ENCODE measurements at regions not wholly inside any gene's neighbourhood (a gene's known extent, or its start where the extent isn't known, plus 50 kb on each side); places are given as distances from the start of the nearest gene placed in this dataset.
A peak's percentile ranks its signal among the peaks of the same experiment; 100 is the strongest.
"Not testable (repeated sequence)": the region's sequence is repeated elsewhere in the genome, so short reads cannot be mapped to it uniquely, and the experiment has no call there.

GRCh38 chr11:127790592-127790991 is 790.0 kb upstream of the KIRREL3 start:
- Mint-ChIP-seq H3K27me3 (ENCODE audit: low read depth) (peaks cover 18% of the 10 kb centered on the region), H3K9me3 (ENCODE audit: low read depth) (no peaks in the 10 kb centered on the region), H3K36me3 (ENCODE audit: low read depth) (no peaks in the 10 kb centered on the region), H3K4me1 (ENCODE audit: low read depth) (no peaks in the 10 kb centered on the region), H3K27ac (ENCODE audit: unreplicated experiment) (no peak overlapping the region), H3K4me3 (ENCODE audit: unreplicated experiment) (no peak overlapping the region)
- TF ChIP-seq, protein P1, sequence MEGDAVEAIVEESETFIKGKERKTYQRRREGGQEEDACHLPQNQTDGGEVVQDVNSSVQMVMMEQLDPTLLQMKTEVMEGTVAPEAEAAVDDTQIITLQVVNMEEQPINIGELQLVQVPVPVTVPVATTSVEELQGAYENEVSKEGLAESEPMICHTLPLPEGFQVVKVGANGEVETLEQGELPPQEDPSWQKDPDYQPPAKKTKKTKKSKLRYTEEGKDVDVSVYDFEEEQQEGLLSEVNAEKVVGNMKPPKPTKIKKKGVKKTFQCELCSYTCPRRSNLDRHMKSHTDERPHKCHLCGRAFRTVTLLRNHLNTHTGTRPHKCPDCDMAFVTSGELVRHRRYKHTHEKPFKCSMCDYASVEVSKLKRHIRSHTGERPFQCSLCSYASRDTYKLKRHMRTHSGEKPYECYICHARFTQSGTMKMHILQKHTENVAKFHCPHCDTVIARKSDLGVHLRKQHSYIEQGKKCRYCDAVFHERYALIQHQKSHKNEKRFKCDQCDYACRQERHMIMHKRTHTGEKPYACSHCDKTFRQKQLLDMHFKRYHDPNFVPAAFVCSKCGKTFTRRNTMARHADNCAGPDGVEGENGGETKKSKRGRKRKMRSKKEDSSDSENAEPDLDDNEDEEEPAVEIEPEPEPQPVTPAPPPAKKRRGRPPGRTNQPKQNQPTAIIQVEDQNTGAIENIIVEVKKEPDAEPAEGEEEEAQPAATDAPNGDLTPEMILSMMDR (IDR thresholded peaks at IDR 0.05): no peak
- DNase-seq (ENCODE audit: low spot score): no peak

DNA sequence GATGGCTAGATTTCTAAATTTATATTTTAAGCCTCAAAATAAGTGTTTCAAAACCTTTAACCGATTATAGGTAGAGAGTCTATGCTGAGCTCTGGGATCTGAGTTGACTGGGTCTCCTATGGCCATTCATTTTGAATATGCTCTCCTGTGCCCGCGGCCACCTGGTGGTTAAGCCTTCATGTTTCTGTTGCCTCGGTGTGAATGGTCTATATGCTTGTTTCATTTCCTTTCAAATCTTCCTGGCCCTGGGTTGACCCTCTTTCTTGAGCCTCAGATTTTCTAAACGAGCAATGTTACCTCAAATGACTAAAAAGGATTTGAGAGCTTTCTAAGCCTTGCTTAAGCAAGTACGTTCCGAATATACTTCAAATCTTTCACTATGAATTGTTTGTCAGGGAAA is 789.4 kb upstream of the KIRREL3 start:
- Mint-ChIP-seq H3K27ac (ENCODE audit: unreplicated experiment) (no peak overlapping the region), H3K36me3 (ENCODE audit: low read depth) (no peaks in the 10 kb centered on the region), H3K4me1 (ENCODE audit: low read depth) (no peaks in the 10 kb centered on the region), H3K27me3 (ENCODE audit: low read depth) (peaks cover 19% of the 10 kb centered on the region), H3K9me3 (ENCODE audit: low read depth) (peaks cover under 1% of the 10 kb centered on the region), H3K4me3 (ENCODE audit: unreplicated experiment) (no peak overlapping the region)
- TF ChIP-seq, protein P1 (IDR thresholded peaks at IDR 0.05): peak; percentile 49
- DNase-seq (ENCODE audit: low spot score): no peak

DNA sequence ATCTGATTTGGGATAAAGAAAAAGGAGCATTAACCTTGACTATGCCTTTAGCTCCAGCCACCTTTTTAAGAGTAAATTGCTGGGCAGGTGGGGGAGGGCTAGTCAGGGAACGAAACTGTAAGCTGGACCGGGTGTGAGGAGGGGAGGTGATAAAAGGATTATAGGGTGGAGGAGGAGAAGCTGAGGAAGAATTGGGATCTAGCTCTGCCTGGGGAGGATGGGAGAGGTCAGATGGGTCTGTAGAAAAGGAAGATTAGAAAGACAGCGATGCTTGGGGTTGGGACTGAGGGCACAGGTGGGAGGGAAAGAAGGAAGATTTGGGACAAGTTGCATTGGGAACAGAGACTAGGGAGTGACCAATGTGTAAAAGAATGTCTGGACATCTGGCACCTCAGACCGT is 772.4 kb upstream of the KIRREL3 start:
- not testable (repeated sequence) for H3K9me3 Mint-ChIP-seq (ENCODE audit: low read depth); H3K36me3 Mint-ChIP-seq (ENCODE audit: low read depth); DNase-seq (ENCODE audit: low spot score); H3K27ac Mint-ChIP-seq (ENCODE audit: unreplicated experiment); H3K4me3 Mint-ChIP-seq (ENCODE audit: unreplicated experiment); H3K4me1 Mint-ChIP-seq (ENCODE audit: low read depth)
- peaks cover 12% of the 10 kb centered on the region for H3K27me3 Mint-ChIP-seq (ENCODE audit: low read depth)

DNA sequence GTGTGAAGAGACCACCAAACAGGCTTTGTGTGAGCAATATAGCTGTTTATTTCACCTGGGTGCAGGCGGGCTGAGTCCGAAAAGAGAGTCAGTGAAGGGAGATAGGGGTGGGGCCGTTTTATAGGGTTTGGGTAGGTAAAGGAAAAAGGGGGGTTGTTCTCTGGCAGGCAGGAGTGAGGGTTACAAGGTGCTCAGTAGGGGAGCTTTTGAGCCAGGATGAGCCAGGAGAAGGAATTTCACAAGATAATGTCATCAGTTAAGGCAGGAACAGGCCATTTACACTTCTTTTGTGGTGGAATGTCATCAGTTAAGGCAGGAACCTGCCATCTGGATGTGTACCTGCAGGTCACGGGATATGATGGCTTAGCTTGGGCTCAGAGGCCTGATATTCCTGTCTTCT is 768.4 kb upstream of the KIRREL3 start:
- not testable (repeated sequence) for H3K27ac Mint-ChIP-seq (ENCODE audit: unreplicated experiment); H3K27me3 Mint-ChIP-seq (ENCODE audit: low read depth); H3K4me1 Mint-ChIP-seq (ENCODE audit: low read depth); H3K4me3 Mint-ChIP-seq (ENCODE audit: unreplicated experiment); DNase-seq (ENCODE audit: low spot score); H3K36me3 Mint-ChIP-seq (ENCODE audit: low read depth); H3K9me3 Mint-ChIP-seq (ENCODE audit: low read depth)

DNA sequence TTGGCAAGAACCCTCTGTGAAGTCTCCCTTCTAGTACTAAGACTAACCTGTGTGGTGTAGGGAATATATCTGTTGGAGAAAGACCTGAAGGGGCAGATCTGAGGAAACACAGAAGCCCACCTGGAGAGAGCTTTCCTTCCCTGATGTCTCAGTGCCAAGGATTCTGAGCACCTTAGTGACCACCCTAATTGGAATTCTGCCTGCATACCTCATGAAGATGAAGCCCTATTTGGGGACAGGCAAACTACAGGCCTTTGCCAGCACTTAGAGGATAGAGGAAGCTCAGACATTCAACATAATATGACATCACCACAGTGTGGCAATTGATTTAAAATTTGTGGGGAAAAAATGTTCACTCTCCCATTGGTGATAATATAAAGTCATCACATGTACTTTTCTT is 766.2 kb upstream of the KIRREL3 start:
- TF ChIP-seq, protein P1 (IDR thresholded peaks at IDR 0.05): no peak
- H3K27me3 Mint-ChIP-seq (ENCODE audit: low read depth): peaks cover 7% of the 10 kb centered on the region
- no peaks in the 10 kb centered on the region for H3K4me1 Mint-ChIP-seq (ENCODE audit: low read depth)
- H3K9me3 Mint-ChIP-seq (ENCODE audit: low read depth): no peaks in the 10 kb centered on the region
- H3K36me3 Mint-ChIP-seq (ENCODE audit: low read depth): no peaks in the 10 kb centered on the region
- H3K27ac Mint-ChIP-seq (ENCODE audit: unreplicated experiment): no peak overlapping the region
- H3K4me3 Mint-ChIP-seq (ENCODE audit: unreplicated experiment): no peak overlapping the region
- DNase-seq (ENCODE audit: low spot score): no peak

DNA sequence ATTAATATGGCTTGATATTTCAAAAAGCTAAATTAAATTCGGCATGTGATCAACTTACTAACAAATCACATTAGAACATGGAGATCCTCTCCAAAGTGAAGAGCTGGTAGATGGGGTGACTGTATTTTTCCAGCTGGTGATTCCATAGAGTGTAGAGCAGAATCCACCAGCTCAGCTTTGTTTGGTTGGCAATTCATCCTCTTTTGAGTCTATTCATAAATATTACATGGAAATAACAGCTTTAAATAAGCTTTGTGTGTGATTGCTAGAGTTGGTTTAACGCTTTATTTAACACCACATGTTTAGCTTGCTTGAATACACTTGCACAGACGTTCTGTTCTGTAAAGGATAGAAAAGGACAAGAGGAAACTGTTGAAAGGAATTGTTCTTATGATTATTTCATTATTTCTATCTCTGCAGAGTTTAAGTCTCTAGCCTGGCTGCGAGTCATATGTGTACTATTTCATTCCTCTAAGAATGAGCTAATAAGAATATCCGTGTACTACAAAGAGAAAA is 738.3 kb upstream of the KIRREL3 start:
- TF ChIP-seq, protein P1 (IDR thresholded peaks at IDR 0.05): no peak
- Mint-ChIP-seq H3K4me1 (ENCODE audit: low read depth) (no peaks in the 10 kb centered on the region), H3K27ac (ENCODE audit: unreplicated experiment) (no peak overlapping the region), H3K9me3 (ENCODE audit: low read depth) (peaks cover 3% of the 10 kb centered on the region), H3K4me3 (ENCODE audit: unreplicated experiment) (no peak overlapping the region), H3K36me3 (ENCODE audit: low read depth) (no peaks in the 10 kb centered on the region), H3K27me3 (ENCODE audit: low read depth) (peaks cover 5% of the 10 kb centered on the region)
- no peak for DNase-seq (ENCODE audit: low spot score)
